ENCODE measurements at regions not wholly inside any gene's neighbourhood (a gene's known extent, or its start where the extent isn't known, plus 50 kb on each side); places are given as distances from the start of the nearest gene placed in this dataset.

DNA sequence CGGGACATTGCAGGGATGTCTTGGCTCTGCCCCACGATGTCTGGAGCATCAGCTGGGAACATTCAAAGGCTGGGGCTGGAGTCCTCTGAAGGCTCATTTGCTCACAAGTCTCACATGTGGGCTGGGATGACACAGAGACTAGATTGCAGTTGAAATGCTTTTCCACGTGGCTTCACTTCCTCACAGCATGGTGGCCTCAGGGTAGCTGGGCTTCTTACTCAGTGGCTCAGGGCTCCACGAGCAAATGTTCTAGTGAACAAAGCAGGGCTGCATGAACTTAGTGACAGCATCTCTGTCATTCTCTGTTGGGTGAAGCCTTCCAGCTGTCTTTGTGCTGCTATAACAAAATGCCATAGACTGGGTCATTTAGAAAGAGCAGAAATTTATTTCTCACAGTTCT, 247.0 kb upstream of the POU3F1 start:
- TF ChIP-seq, protein P1, sequence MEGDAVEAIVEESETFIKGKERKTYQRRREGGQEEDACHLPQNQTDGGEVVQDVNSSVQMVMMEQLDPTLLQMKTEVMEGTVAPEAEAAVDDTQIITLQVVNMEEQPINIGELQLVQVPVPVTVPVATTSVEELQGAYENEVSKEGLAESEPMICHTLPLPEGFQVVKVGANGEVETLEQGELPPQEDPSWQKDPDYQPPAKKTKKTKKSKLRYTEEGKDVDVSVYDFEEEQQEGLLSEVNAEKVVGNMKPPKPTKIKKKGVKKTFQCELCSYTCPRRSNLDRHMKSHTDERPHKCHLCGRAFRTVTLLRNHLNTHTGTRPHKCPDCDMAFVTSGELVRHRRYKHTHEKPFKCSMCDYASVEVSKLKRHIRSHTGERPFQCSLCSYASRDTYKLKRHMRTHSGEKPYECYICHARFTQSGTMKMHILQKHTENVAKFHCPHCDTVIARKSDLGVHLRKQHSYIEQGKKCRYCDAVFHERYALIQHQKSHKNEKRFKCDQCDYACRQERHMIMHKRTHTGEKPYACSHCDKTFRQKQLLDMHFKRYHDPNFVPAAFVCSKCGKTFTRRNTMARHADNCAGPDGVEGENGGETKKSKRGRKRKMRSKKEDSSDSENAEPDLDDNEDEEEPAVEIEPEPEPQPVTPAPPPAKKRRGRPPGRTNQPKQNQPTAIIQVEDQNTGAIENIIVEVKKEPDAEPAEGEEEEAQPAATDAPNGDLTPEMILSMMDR (IDR thresholded peaks at IDR 0.05; ENCODE audit: low read length), result no peak
- no peak for TF ChIP-seq EZH2 (IDR thresholded peaks at IDR 0.05; ENCODE audit: borderline replicate concordance, low read length)

Data from OCI-LY1 (cell line).